DMS 273 (cell line): ENCODE measurements at regions not wholly inside any gene's neighbourhood (a gene's known extent, or its start where the extent isn't known, plus 50 kb on each side); places are given as distances from the start of the nearest gene placed in this dataset.
"Not testable (repeated sequence)": the region's sequence is repeated elsewhere in the genome, so short reads cannot be mapped to it uniquely, and the experiment has no call there.

Experiments
- DNase-seq: peaks from one replicate; lab custom pipeline; 2025; ENCODE audit not compliant: unreplicated experiment; lab: John Stamatoyannopoulos, UW

GRCh38 chr3:109480014-109480413 lies 142.7 kb upstream of the DPPA4 start:
- DNase-seq = no peak

- DNase-seq = no peak
Measured at GRCh38 chr3:109478614-109479013, 141.3 kb upstream of the DPPA4 start.

GRCh38 chr3:109460961-109461360 lies 123.6 kb upstream of the DPPA4 start:
- DNase-seq = no peak

GRCh38 chr3:109445210-109445609 lies 107.9 kb upstream of the DPPA4 start:
- DNase-seq = no peak

GRCh38 chr3:109442531-109442930 lies 105.2 kb upstream of the DPPA4 start:
- DNase-seq = peak; percentile 13

GRCh38 chr3:109440353-109440752 lies 103.0 kb upstream of the DPPA4 start:
- DNase-seq = no peak

- DNase-seq = no peak
Measured at GRCh38 chr3:109432833-109433232, 95.5 kb upstream of the DPPA4 start.

GRCh38 chr3:109430911-109431563 lies 93.7 kb upstream of the DPPA4 start:
- no peak for DNase-seq

GRCh38 chr3:109413049-109413448 lies 75.7 kb upstream of the DPPA4 start:
- DNase-seq = no peak

- no peak for DNase-seq
Measured at GRCh38 chr3:109411547-109411946, 74.2 kb upstream of the DPPA4 start.

- no peak for DNase-seq
Measured at GRCh38 chr3:109396806-109397205, 59.5 kb upstream of the DPPA4 start.

GRCh38 chr3:109393728-109394127 lies 56.4 kb upstream of the DPPA4 start:
- DNase-seq = not testable (repeated sequence)

GRCh38 chr3:109392293-109392692 lies 54.9 kb upstream of the DPPA4 start:
- no peak for DNase-seq

GRCh38 chr3:109387621-109388020 lies 50.3 kb upstream of the DPPA4 start:
- DNase-seq = no peak

- no peak for DNase-seq
Measured at GRCh38 chr3:109387201-109387600, 49.9 kb upstream of the DPPA4 start.
